ENCODE measurements at regions not wholly inside any gene's neighbourhood (a gene's known extent, or its start where the extent isn't known, plus 50 kb on each side); places are given as distances from the start of the nearest gene placed in this dataset.

- H3K27ac ChIP-seq = no peak overlapping the region
- no peak for DNase-seq (ENCODE audit: low read depth, low spot score)
These were observed 263.6 kb upstream of the PTGER4 start for GRCh38 chr5:40416098-40416497.

- no peak for DNase-seq (ENCODE audit: low read depth, low spot score)
These were observed 264.8 kb upstream of the PTGER4 start for GRCh38 chr5:40414922-40415321.

GRCh38 chr5:40413743-40414142, 266.0 kb upstream of the PTGER4 start:
- H3K27ac ChIP-seq = peak overlapping the region; percentile 53
- DNase-seq (ENCODE audit: low read depth, low spot score) = peak; percentile 41

More at GRCh38 chr5:40414922-40415321, 264.8 kb upstream of the PTGER4 start:
- no peak overlapping the region for H3K27ac ChIP-seq

GRCh38 chr5:40412771-40413170, 266.9 kb upstream of the PTGER4 start:
- peak overlapping the region; percentile 53 for H3K27ac ChIP-seq
- DNase-seq (ENCODE audit: low read depth, low spot score) = no peak

GRCh38 chr5:40410964-40411635, 268.6 kb upstream of the PTGER4 start:
- peak; percentile 78 for DNase-seq (ENCODE audit: low read depth, low spot score)
- H3K27ac ChIP-seq = peak overlapping the region; percentile 90

- peak overlapping the region; percentile 90 for H3K27ac ChIP-seq
- DNase-seq (ENCODE audit: low read depth, low spot score) = peak; percentile 33
These were observed 269.4 kb upstream of the PTGER4 start for GRCh38 chr5:40410231-40410861.

GRCh38 chr5:40409601-40410000, 270.1 kb upstream of the PTGER4 start:
- peak overlapping the region; percentile 90 for H3K27ac ChIP-seq
- no peak for DNase-seq (ENCODE audit: low read depth, low spot score)

GRCh38 chr5:40406741-40407211, 272.9 kb upstream of the PTGER4 start:
- DNase-seq (ENCODE audit: low read depth, low spot score) = no peak
- H3K27ac ChIP-seq = no peak overlapping the region

GRCh38 chr5:40405996-40406740, 273.5 kb upstream of the PTGER4 start:
- H3K27ac ChIP-seq = peak overlapping the region; percentile 47
- no peak for DNase-seq (ENCODE audit: low read depth, low spot score)

GRCh38 chr5:40405230-40405629, 274.5 kb upstream of the PTGER4 start:
- H3K27ac ChIP-seq = peak overlapping the region; percentile 47
- no peak for DNase-seq (ENCODE audit: low read depth, low spot score)

- no peak for DNase-seq (ENCODE audit: low read depth, low spot score)
- peak overlapping the region; percentile 47 for H3K27ac ChIP-seq
These were observed 275.1 kb upstream of the PTGER4 start for GRCh38 chr5:40404613-40405012.

- no peak overlapping the region for H3K27ac ChIP-seq
- DNase-seq (ENCODE audit: low read depth, low spot score) = peak; percentile 27
These were observed 277.7 kb upstream of the PTGER4 start for GRCh38 chr5:40402007-40402364.

GRCh38 chr5:40401284-40402006, 278.3 kb upstream of the PTGER4 start:
- no peak overlapping the region for H3K27ac ChIP-seq
- no peak for DNase-seq (ENCODE audit: low read depth, low spot score)

- no peak for DNase-seq (ENCODE audit: low read depth, low spot score)
- no peak overlapping the region for H3K27ac ChIP-seq
These were observed 279.5 kb upstream of the PTGER4 start for GRCh38 chr5:40400245-40400644.

GRCh38 chr5:40399349-40399748, 280.4 kb upstream of the PTGER4 start:
- no peak overlapping the region for H3K27ac ChIP-seq
- DNase-seq (ENCODE audit: low read depth, low spot score) = no peak

- H3K27ac ChIP-seq = no peak overlapping the region
- no peak for DNase-seq (ENCODE audit: low read depth, low spot score)
These were observed 281.7 kb upstream of the PTGER4 start for GRCh38 chr5:40397976-40398375.

- no peak overlapping the region for H3K27ac ChIP-seq
- DNase-seq (ENCODE audit: low read depth, low spot score) = no peak
These were observed 282.6 kb upstream of the PTGER4 start for GRCh38 chr5:40397091-40397490.

GRCh38 chr5:40396317-40396716, 283.4 kb upstream of the PTGER4 start:
- H3K27ac ChIP-seq = no peak overlapping the region
- no peak for DNase-seq (ENCODE audit: low read depth, low spot score)

GRCh38 chr5:40395251-40395650, 284.5 kb upstream of the PTGER4 start:
- DNase-seq (ENCODE audit: low read depth, low spot score) = no peak
- H3K27ac ChIP-seq = no peak overlapping the region

GRCh38 chr5:40394698-40395097, 285.0 kb upstream of the PTGER4 start:
- H3K27ac ChIP-seq = no peak overlapping the region
- no peak for DNase-seq (ENCODE audit: low read depth, low spot score)

GRCh38 chr5:40391642-40392041, 288.1 kb upstream of the PTGER4 start:
- DNase-seq (ENCODE audit: low read depth, low spot score) = no peak
- H3K27ac ChIP-seq = no peak overlapping the region

Measured in epithelial cell of prostate (primary cell).